ENCODE measurements at regions not wholly inside any gene's neighbourhood (a gene's known extent, or its start where the extent isn't known, plus 50 kb on each side); places are given as distances from the start of the nearest gene placed in this dataset.
"Not testable (repeated sequence)": the region's sequence is repeated elsewhere in the genome, so short reads cannot be mapped to it uniquely, and the experiment has no call there.

DNA sequence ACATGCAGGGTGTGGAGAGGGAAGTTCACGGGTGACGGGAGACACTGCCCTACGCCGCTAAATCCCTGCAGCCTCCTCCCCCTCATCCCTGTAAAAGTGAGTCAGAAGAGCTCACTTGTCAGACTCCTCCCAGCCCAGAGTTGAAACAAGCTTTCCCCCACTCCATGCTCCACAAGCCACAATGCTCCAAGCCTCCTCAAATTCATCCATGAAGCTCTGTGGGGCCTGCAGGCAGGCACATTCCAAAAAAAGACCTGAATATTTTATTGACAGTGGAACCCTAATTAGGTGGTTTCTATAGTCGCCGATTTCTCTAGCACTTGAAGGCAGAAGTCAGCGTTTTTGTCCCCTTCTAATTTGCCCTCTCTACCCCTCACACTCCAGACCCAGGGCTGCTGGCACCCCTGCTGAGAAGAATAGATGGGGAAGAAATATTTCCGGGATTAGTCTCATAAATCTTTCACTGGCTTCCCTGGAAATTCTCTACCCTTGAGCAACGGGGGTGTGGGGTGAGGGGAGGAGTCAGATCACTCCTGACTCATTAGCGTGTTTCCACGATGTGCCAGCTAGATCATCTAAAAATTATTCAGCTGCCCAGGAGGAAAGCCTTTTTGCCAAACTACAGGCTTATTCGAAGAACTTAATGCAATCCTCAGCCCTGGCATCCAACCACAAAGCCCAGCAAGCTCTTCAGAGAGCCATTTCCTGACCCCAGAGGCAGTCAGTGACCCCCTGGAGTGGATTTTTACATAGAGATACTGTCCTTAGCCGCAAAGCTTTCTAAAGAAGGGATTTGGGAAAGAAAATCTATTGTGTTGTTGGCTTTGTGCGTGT, 97.1 kb downstream of the ENC1 start:
- Mint-ChIP-seq H3K36me3 (ENCODE audit: low read depth) (no peaks in the 10 kb centered on the region), H3K27ac (no peak overlapping the region), H3K4me1 (ENCODE audit: low read depth) (no peaks in the 10 kb centered on the region)

DNA sequence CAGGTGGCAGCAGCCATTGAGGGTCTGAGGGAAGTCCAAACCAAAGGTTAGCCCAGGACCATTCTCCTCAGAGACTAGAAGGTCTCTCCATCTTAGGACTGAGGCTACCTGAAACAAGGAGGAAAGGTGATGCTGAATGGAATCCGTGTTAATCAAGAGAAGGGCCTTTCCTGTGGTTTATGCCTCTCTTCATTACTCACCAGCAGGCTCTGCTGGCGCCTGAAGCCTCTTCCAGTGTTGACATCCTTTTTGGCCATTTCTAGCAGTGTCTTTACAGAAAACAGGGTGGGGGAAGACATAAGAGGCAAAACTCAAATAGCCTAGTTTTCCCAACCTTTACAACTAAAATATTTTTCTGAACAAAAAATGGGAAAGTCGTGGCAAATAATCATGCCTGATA, 98.0 kb downstream of the ENC1 start:
- peaks cover 8% of the 10 kb centered on the region for H3K27me3 Mint-ChIP-seq (ENCODE audit: low read depth)
- H3K4me3 Mint-ChIP-seq, result no peak overlapping the region
- no peaks in the 10 kb centered on the region for H3K9me3 Mint-ChIP-seq
- H3K4me1 Mint-ChIP-seq (ENCODE audit: low read depth), result no peaks in the 10 kb centered on the region
- no peak overlapping the region for H3K27ac Mint-ChIP-seq
- no peaks in the 10 kb centered on the region for H3K36me3 Mint-ChIP-seq (ENCODE audit: low read depth)

More for the DNA sequence above, 97.1 kb downstream of the ENC1 start:
- peaks cover 8% of the 10 kb centered on the region for H3K27me3 Mint-ChIP-seq (ENCODE audit: low read depth)
- no peaks in the 10 kb centered on the region for H3K9me3 Mint-ChIP-seq
- H3K4me3 Mint-ChIP-seq, result no peak overlapping the region

DNA sequence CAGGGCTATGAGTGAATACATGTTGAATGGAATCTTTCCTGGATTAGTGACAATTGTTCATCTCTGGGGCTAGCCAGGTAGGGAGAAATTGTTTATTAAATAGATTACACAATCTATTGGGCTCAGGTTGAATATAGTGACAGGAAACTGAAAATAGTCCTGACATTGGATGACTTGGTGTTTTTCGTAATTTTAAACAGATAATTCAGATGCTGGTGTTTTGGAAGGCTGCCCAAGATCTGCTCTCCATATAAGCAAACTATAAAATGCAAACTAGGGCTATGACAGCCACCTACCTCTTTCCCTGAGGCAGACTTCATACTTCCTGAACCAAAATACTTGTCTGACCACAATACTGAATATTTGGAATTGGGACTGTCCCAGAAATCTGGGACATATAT, 99.1 kb downstream of the ENC1 start:
- Mint-ChIP-seq H3K27me3 (ENCODE audit: low read depth) (peaks cover 8% of the 10 kb centered on the region), H3K36me3 (ENCODE audit: low read depth) (no peaks in the 10 kb centered on the region), H3K4me1 (ENCODE audit: low read depth) (no peaks in the 10 kb centered on the region), H3K9me3 (no peaks in the 10 kb centered on the region), H3K4me3 (no peak overlapping the region), H3K27ac (no peak overlapping the region)

DNA sequence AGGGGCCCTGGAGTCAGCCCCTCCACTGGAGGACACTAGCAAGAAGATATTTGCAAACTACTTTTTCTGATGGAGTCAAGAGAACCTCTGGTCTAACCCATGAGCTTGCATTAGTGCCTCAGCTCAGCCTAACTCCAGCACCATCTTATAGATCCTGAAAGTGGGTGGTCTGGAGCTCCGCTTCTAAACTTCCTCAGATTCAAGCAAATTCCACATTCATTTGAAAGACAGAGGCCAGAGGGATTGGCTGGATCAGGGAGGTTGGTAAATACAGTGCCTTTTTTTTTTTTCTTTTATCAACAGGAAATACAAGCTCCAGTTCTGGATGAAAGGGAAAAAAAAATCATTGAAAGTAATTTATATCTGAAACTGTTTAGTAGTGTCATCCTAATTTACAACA, 99.9 kb downstream of the ENC1 start:
- Mint-ChIP-seq H3K9me3 (no peaks in the 10 kb centered on the region), H3K4me3 (no peak overlapping the region), H3K4me1 (ENCODE audit: low read depth) (no peaks in the 10 kb centered on the region), H3K27ac (no peak overlapping the region), H3K27me3 (ENCODE audit: low read depth) (peaks cover 8% of the 10 kb centered on the region), H3K36me3 (ENCODE audit: low read depth) (no peaks in the 10 kb centered on the region)

- H3K27ac Mint-ChIP-seq, result no peak overlapping the region
- no peak overlapping the region for H3K4me3 Mint-ChIP-seq
- peaks cover 2% of the 10 kb centered on the region for H3K9me3 Mint-ChIP-seq
- H3K4me1 Mint-ChIP-seq (ENCODE audit: low read depth), result no peaks in the 10 kb centered on the region
- H3K36me3 Mint-ChIP-seq (ENCODE audit: low read depth), result no peaks in the 10 kb centered on the region
- peaks cover 8% of the 10 kb centered on the region for H3K27me3 Mint-ChIP-seq (ENCODE audit: low read depth)
Observed at GRCh38 chr5:74539986-74540385, 100.5 kb downstream of the ENC1 start.

DNA sequence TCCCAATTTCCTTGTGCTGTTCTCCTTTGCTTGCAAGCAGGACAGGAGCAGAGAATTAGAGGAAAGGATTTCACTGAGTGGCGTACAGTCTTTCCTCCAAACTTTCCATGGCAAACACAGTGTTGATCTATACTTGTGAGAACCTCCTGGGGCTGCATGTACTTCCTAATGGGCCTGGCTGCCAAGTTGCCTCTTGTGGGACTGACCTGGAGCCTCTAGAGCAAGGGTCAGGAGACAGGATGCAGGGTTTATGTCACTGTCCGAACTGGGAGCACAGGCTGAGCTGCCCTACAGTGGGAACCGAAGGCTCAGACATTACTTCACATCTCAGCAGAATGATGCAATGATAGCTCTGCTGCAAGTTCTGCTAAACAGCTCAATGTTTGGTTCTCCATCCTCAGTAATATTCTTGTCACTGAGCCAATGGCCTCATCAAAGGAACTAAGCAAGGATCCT, 102.3 kb downstream of the ENC1 start:
- H3K27ac Mint-ChIP-seq, result no peak overlapping the region
- H3K27me3 Mint-ChIP-seq (ENCODE audit: low read depth), result peaks cover 4% of the 10 kb centered on the region
- peaks cover 16% of the 10 kb centered on the region for H3K9me3 Mint-ChIP-seq
- H3K4me3 Mint-ChIP-seq, result no peak overlapping the region
- no peaks in the 10 kb centered on the region for H3K4me1 Mint-ChIP-seq (ENCODE audit: low read depth)
- H3K36me3 Mint-ChIP-seq (ENCODE audit: low read depth), result no peaks in the 10 kb centered on the region

GRCh38 chr5:74536658-74537057, 103.9 kb downstream of the ENC1 start:
- H3K9me3 Mint-ChIP-seq, result peaks cover 21% of the 10 kb centered on the region
- no peaks in the 10 kb centered on the region for H3K4me1 Mint-ChIP-seq (ENCODE audit: low read depth)
- H3K27ac Mint-ChIP-seq, result no peak overlapping the region
- H3K27me3 Mint-ChIP-seq (ENCODE audit: low read depth), result no peaks in the 10 kb centered on the region
- no peaks in the 10 kb centered on the region for H3K36me3 Mint-ChIP-seq (ENCODE audit: low read depth)
- no peak overlapping the region for H3K4me3 Mint-ChIP-seq

DNA sequence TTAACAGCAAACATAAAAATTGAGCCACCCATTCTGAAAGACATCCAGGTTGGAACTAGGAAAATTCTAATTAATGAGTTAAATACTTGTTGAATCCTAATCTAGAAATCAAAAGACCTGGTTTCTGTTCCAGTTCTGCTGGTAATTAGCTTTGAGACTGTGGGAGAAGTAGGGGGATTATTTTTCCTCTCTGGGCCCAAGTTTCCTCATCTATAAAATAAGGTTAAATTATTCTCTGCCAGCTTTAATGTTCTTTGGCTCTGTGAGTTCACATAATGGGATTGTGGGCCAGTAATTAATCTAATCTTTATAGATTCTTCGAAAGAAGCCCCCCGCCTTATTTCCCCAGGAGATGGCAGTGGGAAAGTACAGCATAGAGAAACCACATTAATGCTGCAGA, 104.6 kb downstream of the ENC1 start:
- no peaks in the 10 kb centered on the region for H3K27me3 Mint-ChIP-seq (ENCODE audit: low read depth)
- no peak overlapping the region for H3K4me3 Mint-ChIP-seq
- no peaks in the 10 kb centered on the region for H3K36me3 Mint-ChIP-seq (ENCODE audit: low read depth)
- H3K27ac Mint-ChIP-seq, result no peak overlapping the region
- H3K4me1 Mint-ChIP-seq (ENCODE audit: low read depth), result no peaks in the 10 kb centered on the region
- H3K9me3 Mint-ChIP-seq, result peaks cover 21% of the 10 kb centered on the region

- no peak overlapping the region for H3K4me3 Mint-ChIP-seq
- H3K4me1 Mint-ChIP-seq (ENCODE audit: low read depth), result no peaks in the 10 kb centered on the region
- H3K27ac Mint-ChIP-seq, result no peak overlapping the region
- H3K36me3 Mint-ChIP-seq (ENCODE audit: low read depth), result no peaks in the 10 kb centered on the region
- H3K27me3 Mint-ChIP-seq (ENCODE audit: low read depth), result no peaks in the 10 kb centered on the region
- peaks cover 21% of the 10 kb centered on the region for H3K9me3 Mint-ChIP-seq
Observed at GRCh38 chr5:74534397-74535129, 106.0 kb downstream of the ENC1 start.

DNA sequence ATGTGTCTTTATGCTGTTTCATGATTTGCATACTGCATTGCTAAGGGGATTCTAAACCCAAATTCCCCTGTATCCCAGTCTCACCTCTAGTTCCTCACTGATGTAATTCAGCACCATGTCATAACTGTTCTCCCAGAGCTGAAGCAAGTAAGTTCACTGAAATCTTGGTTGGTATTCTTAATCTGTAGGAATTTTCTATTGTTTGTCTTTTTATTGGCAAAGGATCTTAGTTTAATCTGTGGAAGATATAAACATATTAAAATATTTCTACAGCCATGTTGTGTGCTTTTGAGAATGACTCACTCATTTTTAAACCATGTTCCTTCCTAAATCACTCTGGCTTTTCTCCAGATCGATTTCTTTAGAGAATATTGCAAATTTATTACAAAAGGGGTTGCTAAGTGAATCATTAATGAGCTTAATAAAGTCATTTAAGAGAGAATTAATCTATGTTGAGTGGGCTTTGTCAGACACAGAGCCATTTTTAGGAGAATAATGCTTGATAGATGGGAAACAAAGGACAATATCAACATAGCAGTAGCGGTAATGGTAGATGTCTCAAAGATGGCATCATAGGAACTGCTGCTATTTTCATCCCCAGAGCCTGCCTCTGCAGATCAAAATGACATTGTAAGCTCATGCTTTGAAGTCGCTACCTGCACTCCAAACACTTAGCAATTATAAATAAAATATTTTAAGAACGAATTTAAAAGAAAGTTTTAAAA, 110.0 kb downstream of the ENC1 start:
- H3K36me3 Mint-ChIP-seq (ENCODE audit: low read depth), result no peaks in the 10 kb centered on the region
- H3K27ac Mint-ChIP-seq, result no peak overlapping the region
- peaks cover 3% of the 10 kb centered on the region for H3K27me3 Mint-ChIP-seq (ENCODE audit: low read depth)
- H3K4me1 Mint-ChIP-seq (ENCODE audit: low read depth), result no peaks in the 10 kb centered on the region
- H3K4me3 Mint-ChIP-seq, result no peak overlapping the region
- peaks cover 21% of the 10 kb centered on the region for H3K9me3 Mint-ChIP-seq

GRCh38 chr5:74529101-74529500, 111.4 kb downstream of the ENC1 start:
- no peaks in the 10 kb centered on the region for H3K36me3 Mint-ChIP-seq (ENCODE audit: low read depth)
- no peaks in the 10 kb centered on the region for H3K4me1 Mint-ChIP-seq (ENCODE audit: low read depth)
- no peak overlapping the region for H3K27ac Mint-ChIP-seq
- H3K27me3 Mint-ChIP-seq (ENCODE audit: low read depth), result peaks cover 3% of the 10 kb centered on the region
- no peak overlapping the region for H3K4me3 Mint-ChIP-seq
- peaks cover 22% of the 10 kb centered on the region for H3K9me3 Mint-ChIP-seq

DNA sequence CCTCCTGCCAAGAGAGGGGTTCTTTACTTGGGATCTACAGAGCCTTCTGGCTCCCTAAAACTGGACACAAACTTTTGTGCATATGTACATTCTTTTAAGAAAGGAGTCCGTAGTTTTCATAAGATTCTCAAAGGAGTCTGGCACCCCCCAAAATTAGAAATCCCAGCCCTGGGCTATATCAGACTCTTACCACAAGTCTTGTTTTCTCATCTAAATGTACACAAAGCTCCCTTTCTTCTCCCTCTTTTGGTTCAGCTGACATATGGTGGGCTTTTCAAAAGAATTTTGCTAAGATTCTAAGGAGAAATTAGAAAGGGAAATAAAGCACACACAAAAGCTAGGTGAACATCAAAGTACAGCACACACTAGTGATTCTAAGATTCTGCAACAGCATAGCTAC, 114.4 kb downstream of the ENC1 start:
- no peaks in the 10 kb centered on the region for H3K36me3 Mint-ChIP-seq (ENCODE audit: low read depth)
- no peaks in the 10 kb centered on the region for H3K4me1 Mint-ChIP-seq (ENCODE audit: low read depth)
- peaks cover 3% of the 10 kb centered on the region for H3K27me3 Mint-ChIP-seq (ENCODE audit: low read depth)
- no peak overlapping the region for H3K27ac Mint-ChIP-seq
- H3K9me3 Mint-ChIP-seq, result peaks cover 26% of the 10 kb centered on the region
- no peak overlapping the region for H3K4me3 Mint-ChIP-seq

DNA sequence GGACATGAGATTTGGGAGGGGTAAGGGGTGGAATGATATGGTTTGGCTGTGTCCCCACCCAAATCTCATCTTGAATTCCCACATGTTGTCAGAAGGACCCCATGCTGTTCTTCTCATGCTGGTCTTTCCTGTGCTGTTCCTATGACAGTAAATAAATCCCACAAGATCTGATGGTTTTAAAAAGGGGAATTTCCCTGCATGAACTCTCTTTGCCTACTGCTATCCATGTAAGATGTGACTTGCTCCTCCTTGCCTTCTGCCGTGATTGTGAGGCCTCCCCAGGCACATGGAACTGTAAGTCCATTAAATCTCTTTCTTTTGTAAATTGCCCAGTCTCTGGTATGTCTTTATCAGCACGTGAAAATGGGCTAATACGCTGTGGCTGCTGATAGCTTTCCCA, 115.8 kb downstream of the ENC1 start:
- not testable (repeated sequence) for H3K4me1 Mint-ChIP-seq (ENCODE audit: low read depth); H3K27me3 Mint-ChIP-seq (ENCODE audit: low read depth); H3K27ac Mint-ChIP-seq; H3K36me3 Mint-ChIP-seq (ENCODE audit: low read depth); H3K4me3 Mint-ChIP-seq
- H3K9me3 Mint-ChIP-seq, result peaks cover 26% of the 10 kb centered on the region

DNA sequence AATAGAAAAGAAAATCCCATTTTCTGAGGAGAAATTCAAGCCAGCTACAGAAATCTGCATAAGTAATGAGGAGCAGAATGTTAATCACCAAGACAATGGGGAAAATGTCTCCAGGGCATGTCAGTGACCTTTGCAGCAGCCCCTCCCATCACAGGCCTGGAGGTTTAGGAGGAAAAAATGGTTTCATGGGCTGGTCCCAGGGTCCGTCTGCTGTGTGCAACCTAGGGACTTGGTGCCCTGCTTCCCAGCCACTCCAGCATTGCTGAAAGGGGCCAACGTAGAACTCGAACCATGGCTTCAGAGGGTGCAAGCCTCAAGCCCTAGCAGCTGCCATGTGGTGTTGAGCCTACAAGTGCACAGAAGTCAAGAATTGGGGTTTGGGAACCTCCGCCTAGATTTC, 116.8 kb downstream of the ENC1 start:
- H3K4me3 Mint-ChIP-seq; H3K27me3 Mint-ChIP-seq (ENCODE audit: low read depth); H3K4me1 Mint-ChIP-seq (ENCODE audit: low read depth); H3K27ac Mint-ChIP-seq; H3K36me3 Mint-ChIP-seq (ENCODE audit: low read depth): not testable (repeated sequence)
- H3K9me3 Mint-ChIP-seq, result peaks cover 26% of the 10 kb centered on the region

GRCh38 chr5:74522838-74523237, 117.7 kb downstream of the ENC1 start:
- H3K9me3 Mint-ChIP-seq, result peaks cover 26% of the 10 kb centered on the region
- not testable (repeated sequence) for H3K4me3 Mint-ChIP-seq; H3K27ac Mint-ChIP-seq; H3K4me1 Mint-ChIP-seq (ENCODE audit: low read depth); H3K27me3 Mint-ChIP-seq (ENCODE audit: low read depth); H3K36me3 Mint-ChIP-seq (ENCODE audit: low read depth)
